HG03066 (cell line): ENCODE measurements at regions not wholly inside any gene's neighbourhood (a gene's known extent, or its start where the extent isn't known, plus 50 kb on each side); places are given as distances from the start of the nearest gene placed in this dataset.
"Not testable (repeated sequence)": the region's sequence is repeated elsewhere in the genome, so short reads cannot be mapped to it uniquely, and the experiment has no call there.

Experiments used
- ATAC-seq: cut with Tn5 transposase; IDR thresholded peaks from one replicate; pipeline ENCODE4 v1.9.1; 2021; ENCODE audit warnings: low read depth; ENCODE audit not compliant: unreplicated experiment

- ATAC-seq = not testable (repeated sequence)
Observed at GRCh38 chr12:4138532-4138931, 135.0 kb upstream of the CCND2 start.

GRCh38 chr12:4138051-4138450, 135.5 kb upstream of the CCND2 start:
- ATAC-seq = no peak

- ATAC-seq = no peak
Observed at GRCh38 chr12:4137441-4137840, 136.1 kb upstream of the CCND2 start.

GRCh38 chr12:4137015-4137414, 136.5 kb upstream of the CCND2 start:
- no peak for ATAC-seq

- peak; percentile 85 for ATAC-seq
Observed at GRCh38 chr12:4135919-4136605, 137.5 kb upstream of the CCND2 start.

GRCh38 chr12:4134448-4135263, 138.9 kb upstream of the CCND2 start:
- ATAC-seq = no peak

- ATAC-seq = no peak
Observed at GRCh38 chr12:4133636-4134447, 139.7 kb upstream of the CCND2 start.

GRCh38 chr12:4133029-4133428, 140.5 kb upstream of the CCND2 start:
- ATAC-seq = no peak

GRCh38 chr12:4121506-4122020, 152.0 kb upstream of the CCND2 start:
- no peak for ATAC-seq

- ATAC-seq = no peak
Observed at GRCh38 chr12:4120316-4120917, 153.1 kb upstream of the CCND2 start.

- peak; percentile 68 for ATAC-seq
Observed at GRCh38 chr12:4119157-4119761, 154.3 kb upstream of the CCND2 start.

- no peak for ATAC-seq
Observed at GRCh38 chr12:4118601-4119156, 154.9 kb upstream of the CCND2 start.

GRCh38 chr12:4118017-4118510, 155.5 kb upstream of the CCND2 start:
- ATAC-seq = peak; percentile 43

GRCh38 chr12:4117386-4118016, 156.1 kb upstream of the CCND2 start:
- peak; percentile 2 for ATAC-seq

GRCh38 chr12:4116251-4117111, 157.1 kb upstream of the CCND2 start:
- ATAC-seq = no peak

GRCh38 chr12:4115570-4115969, 158.0 kb upstream of the CCND2 start:
- ATAC-seq = no peak

- no peak for ATAC-seq
Observed at GRCh38 chr12:4114986-4115385, 158.6 kb upstream of the CCND2 start.

- ATAC-seq = no peak
Observed at GRCh38 chr12:4112734-4113325, 160.7 kb upstream of the CCND2 start.
